ENCODE measurements at regions not wholly inside any gene's neighbourhood (a gene's known extent, or its start where the extent isn't known, plus 50 kb on each side); places are given as distances from the start of the nearest gene placed in this dataset.

DNA sequence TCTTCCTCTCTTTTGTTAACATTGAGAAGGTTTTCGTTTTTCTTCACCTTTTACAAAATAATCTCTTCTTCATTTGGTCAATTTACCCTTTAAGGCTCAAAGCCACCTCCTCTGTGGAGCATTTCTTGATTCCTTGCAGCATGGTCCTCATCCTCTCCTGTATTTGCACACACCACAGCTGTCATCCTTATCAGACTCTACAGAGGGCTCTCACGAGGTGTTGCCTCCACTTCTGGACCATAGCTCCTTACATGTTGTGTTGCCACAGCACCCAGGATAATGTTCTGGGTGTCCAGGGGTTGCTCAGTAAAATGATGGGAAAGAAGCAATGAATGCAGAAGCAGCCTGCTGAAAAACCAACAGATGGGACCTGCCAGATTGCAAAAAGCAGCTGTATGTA is 192.8 kb downstream of the SH2D4B start:
- CTCF ChIA-PET = no interaction called here

DNA sequence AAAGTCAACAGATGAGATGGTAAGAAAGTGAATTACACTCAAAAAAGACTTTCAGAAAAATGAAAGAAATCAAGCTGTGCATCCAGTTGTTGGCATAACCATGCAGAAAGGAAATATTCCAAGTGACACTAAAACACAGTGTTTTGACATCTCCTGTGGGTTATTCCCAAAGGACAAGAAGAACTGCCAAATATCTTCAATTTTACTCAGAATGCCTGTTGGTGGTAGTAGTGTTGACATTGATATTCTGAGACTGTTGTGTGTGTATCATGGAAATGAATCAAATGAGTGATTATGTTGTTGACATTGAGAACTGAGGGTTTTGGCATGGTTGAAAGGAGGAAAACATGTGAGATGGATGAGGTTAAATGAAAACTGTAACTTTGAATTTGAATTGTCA is 196.9 kb downstream of the SH2D4B start:
- no TSS peak for BruUV-seq (replicated peaks)
- DNase-seq = no peak
- CTCF ChIA-PET = no interaction called here
- TF ChIP-seq, protein P1, sequence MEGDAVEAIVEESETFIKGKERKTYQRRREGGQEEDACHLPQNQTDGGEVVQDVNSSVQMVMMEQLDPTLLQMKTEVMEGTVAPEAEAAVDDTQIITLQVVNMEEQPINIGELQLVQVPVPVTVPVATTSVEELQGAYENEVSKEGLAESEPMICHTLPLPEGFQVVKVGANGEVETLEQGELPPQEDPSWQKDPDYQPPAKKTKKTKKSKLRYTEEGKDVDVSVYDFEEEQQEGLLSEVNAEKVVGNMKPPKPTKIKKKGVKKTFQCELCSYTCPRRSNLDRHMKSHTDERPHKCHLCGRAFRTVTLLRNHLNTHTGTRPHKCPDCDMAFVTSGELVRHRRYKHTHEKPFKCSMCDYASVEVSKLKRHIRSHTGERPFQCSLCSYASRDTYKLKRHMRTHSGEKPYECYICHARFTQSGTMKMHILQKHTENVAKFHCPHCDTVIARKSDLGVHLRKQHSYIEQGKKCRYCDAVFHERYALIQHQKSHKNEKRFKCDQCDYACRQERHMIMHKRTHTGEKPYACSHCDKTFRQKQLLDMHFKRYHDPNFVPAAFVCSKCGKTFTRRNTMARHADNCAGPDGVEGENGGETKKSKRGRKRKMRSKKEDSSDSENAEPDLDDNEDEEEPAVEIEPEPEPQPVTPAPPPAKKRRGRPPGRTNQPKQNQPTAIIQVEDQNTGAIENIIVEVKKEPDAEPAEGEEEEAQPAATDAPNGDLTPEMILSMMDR (IDR thresholded peaks at IDR 0.05; ENCODE audit: unreplicated experiment) = no peak
- no peak overlapping the region for H3K27ac Mint-ChIP-seq (ENCODE audit: unreplicated experiment)
- no peaks in the 10 kb centered on the region for H3K36me3 Mint-ChIP-seq (ENCODE audit: insufficient read depth, unreplicated experiment)
- no peaks in the 10 kb centered on the region for H3K4me1 Mint-ChIP-seq (ENCODE audit: low read depth, unreplicated experiment)
- H3K4me3 Mint-ChIP-seq (ENCODE audit: low read depth, unreplicated experiment) = no peak overlapping the region
- no peaks in the 10 kb centered on the region for H3K9me3 Mint-ChIP-seq (ENCODE audit: low read depth, unreplicated experiment)
- H3K27me3 Mint-ChIP-seq (ENCODE audit: unreplicated experiment) = peaks cover 71% of the 10 kb centered on the region
- intact Hi-C loops (cut with micrococcal nuclease; ENCODE audit: unreplicated experiment) = no loop called here

More for the DNA sequence above, 192.8 kb downstream of the SH2D4B start:
- no peak for DNase-seq
- Mint-ChIP-seq H3K9me3 (ENCODE audit: low read depth, unreplicated experiment) (peaks cover 4% of the 10 kb centered on the region), H3K27ac (ENCODE audit: unreplicated experiment) (no peak overlapping the region), H3K4me1 (ENCODE audit: low read depth, unreplicated experiment) (no peaks in the 10 kb centered on the region), H3K27me3 (ENCODE audit: unreplicated experiment) (peaks cover 52% of the 10 kb centered on the region), H3K4me3 (ENCODE audit: low read depth, unreplicated experiment) (no peak overlapping the region), H3K36me3 (ENCODE audit: insufficient read depth, unreplicated experiment) (no peaks in the 10 kb centered on the region)
- BruUV-seq (replicated peaks) = no TSS peak
- TF ChIP-seq, protein P1 (IDR thresholded peaks at IDR 0.05; ENCODE audit: unreplicated experiment) = no peak
- intact Hi-C loops (cut with micrococcal nuclease; ENCODE audit: unreplicated experiment) = no loop called here

DNA sequence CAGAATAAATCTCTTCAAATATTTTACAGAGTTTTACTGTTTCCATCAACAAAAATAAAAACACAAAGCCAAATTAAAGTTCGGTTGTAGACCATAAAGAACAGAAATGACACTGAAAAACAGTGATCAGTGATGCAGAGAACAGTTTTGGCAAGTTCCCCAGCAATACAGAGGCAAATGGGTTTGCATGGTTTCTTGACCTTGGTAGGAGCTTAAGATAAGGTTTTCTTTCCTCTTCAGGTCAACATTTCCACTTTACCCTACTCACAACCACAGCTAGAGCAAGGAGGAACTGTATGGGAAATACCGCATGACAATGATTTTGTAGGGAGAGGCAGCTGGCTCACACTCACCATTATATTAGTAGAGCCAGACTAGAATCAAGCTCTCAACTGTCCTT is 199.5 kb downstream of the SH2D4B start:
- CTCF ChIA-PET = no interaction called here
- Mint-ChIP-seq H3K27ac (ENCODE audit: unreplicated experiment) (no peak overlapping the region), H3K9me3 (ENCODE audit: low read depth, unreplicated experiment) (no peaks in the 10 kb centered on the region), H3K36me3 (ENCODE audit: insufficient read depth, unreplicated experiment) (no peaks in the 10 kb centered on the region), H3K4me3 (ENCODE audit: low read depth, unreplicated experiment) (no peak overlapping the region), H3K27me3 (ENCODE audit: unreplicated experiment) (peaks cover 82% of the 10 kb centered on the region), H3K4me1 (ENCODE audit: low read depth, unreplicated experiment) (no peaks in the 10 kb centered on the region)
- intact Hi-C loops (cut with micrococcal nuclease; ENCODE audit: unreplicated experiment) = no loop called here
- TF ChIP-seq, protein P1 (IDR thresholded peaks at IDR 0.05; ENCODE audit: unreplicated experiment) = no peak
- no TSS peak for BruUV-seq (replicated peaks)
- no peak for DNase-seq

DNA sequence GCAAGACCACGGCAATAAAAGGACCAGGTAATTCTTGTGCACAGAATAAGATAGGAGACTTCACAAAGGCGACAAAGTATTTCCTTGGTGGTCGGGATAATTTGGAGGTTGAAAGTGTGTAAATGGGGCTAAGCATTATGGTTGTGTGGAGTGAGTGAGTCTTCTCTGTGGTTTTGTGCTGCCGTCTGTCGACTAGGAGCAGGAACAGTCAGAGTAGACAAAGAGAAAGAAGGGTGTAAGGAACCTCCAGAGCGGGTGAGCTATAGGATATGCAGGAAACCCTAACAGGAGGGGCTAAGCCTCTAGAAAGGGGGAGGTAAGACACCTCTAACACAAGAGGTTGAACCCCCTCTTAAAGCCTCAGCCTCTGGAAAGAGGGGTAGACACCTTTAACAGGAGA is 201.6 kb downstream of the SH2D4B start:
- H3K27me3 Mint-ChIP-seq (ENCODE audit: unreplicated experiment) = peaks cover 98% of the 10 kb centered on the region
- CTCF ChIA-PET = no interaction called here
- TF ChIP-seq, protein P1 (IDR thresholded peaks at IDR 0.05; ENCODE audit: unreplicated experiment) = no peak
- H3K27ac Mint-ChIP-seq (ENCODE audit: unreplicated experiment) = no peak overlapping the region
- intact Hi-C loops (cut with micrococcal nuclease; ENCODE audit: unreplicated experiment) = no loop called here
- no peak overlapping the region for H3K4me3 Mint-ChIP-seq (ENCODE audit: low read depth, unreplicated experiment)
- DNase-seq = no peak
- H3K36me3 Mint-ChIP-seq (ENCODE audit: insufficient read depth, unreplicated experiment) = no peaks in the 10 kb centered on the region
- no peaks in the 10 kb centered on the region for H3K9me3 Mint-ChIP-seq (ENCODE audit: low read depth, unreplicated experiment)
- no TSS peak for BruUV-seq (replicated peaks)
- no peaks in the 10 kb centered on the region for H3K4me1 Mint-ChIP-seq (ENCODE audit: low read depth, unreplicated experiment)
